Spleen (tissue), 11 donors: ENCODE measurements at regions not wholly inside any gene's neighbourhood (a gene's known extent, or its start where the extent isn't known, plus 50 kb on each side); places are given as distances from the start of the nearest gene placed in this dataset.

Experiments used
- DNase-seq: peaks from one replicate; pipeline ENCODE4 v3.0.0-alpha.2; 2020
- H3K27ac ChIP-seq, 8 donors: fragments of 200-600 bp; sonication (generic) in 7 of 8; 1 replicate in 4 of 8; 2 replicates in 4 of 8; pipeline versions ENCODE4 v1.5.0 to v1.8.0; 2016 to 2021; ENCODE audit warnings: inconsistent platforms in 4 of 8, mild to moderate bottlenecking in 4 of 8, moderate library complexity in 1 of 8
- H3K27me3 ChIP-seq, 7 donors: fragments of 200-600 bp; sonication (generic) in 6 of 7; replicated peaks in 1 of 7; 1 replicate in 4 of 7; 2 replicates in 3 of 7; pipeline versions ENCODE4 v1.5.0 to v1.8.0; 2016 to 2021; ENCODE audit warnings: inconsistent platforms in 3 of 7, mild to moderate bottlenecking in 1 of 7
- H3K36me3 ChIP-seq, 6 donors: fragments of 200-600 bp; sonication (generic) in 5 of 6; 1 replicate in 4 of 6; 2 replicates in 2 of 6; pipeline versions ENCODE4 v1.5.0 to v1.8.0; 2016 to 2021; ENCODE audit warnings: inconsistent platforms in 2 of 6
- H3K4me1 ChIP-seq, 6 donors: fragments of 200-600 bp; sonication (generic) in 5 of 6; 1 replicate in 3 of 6; 2 replicates in 3 of 6; pipeline versions ENCODE4 v1.5.0 to v1.8.0; 2016 to 2021; ENCODE audit warnings: inconsistent platforms in 3 of 6
- H3K4me3 ChIP-seq, 8 donors: fragments of 200-600 bp; sonication (generic) in 7 of 8; 1 replicate in 4 of 8; 2 replicates in 4 of 8; pipeline versions ENCODE4 v1.5.0 to v1.8.0; 2016 to 2021; ENCODE audit warnings: inconsistent platforms in 4 of 8, mild to moderate bottlenecking in 4 of 8, moderate library complexity in 2 of 8
- H3K9me3 ChIP-seq, 8 donors: fragments of 200-600 bp; sonication (generic) in 7 of 8; 1 replicate in 4 of 8; 2 replicates in 4 of 8; pipeline versions ENCODE4 v1.5.0 to v1.8.0; 2016 to 2021; ENCODE audit warnings: inconsistent platforms in 4 of 8
- POLR2A ChIP-seq, 3 donors: fragments of 450-650 bp; IDR thresholded peaks; one replicate each; pipeline ENCODE4 v1.5.1; 2017; ENCODE audit warnings: antibody characterized with exemption in 3 of 3, mild to moderate bottlenecking in 1 of 3
- POLR2AphosphoS5 ChIP-seq, 3 donors: sonication (generic); formaldehyde crosslinking; IDR thresholded peaks; one replicate each; pipeline ENCODE4 v1.5.1; 2017; ENCODE audit warnings: antibody characterized with exemption in 3 of 3
- WGBS, 5 donors: extraction: QIAGEN DNeasy Blood & Tissue Kit in 3 of 5; methylation state at CpG; one replicate each; pipeline versions ENCODE4 v1.1.5 to v1.1.7; 2013 to 2018; 5-methylcytosine and 5-hydroxymethylcytosine counted together
- intact Hi-C: fragments of 100-400 bp; cut with DNase I; formaldehyde crosslinking; loops from one replicate; pipeline ENCODE4 v1.15.0; 2023; ENCODE audit warnings: low total_unique reads
- TF ChIP-seq, protein P1 (sequence below), 11 experiments: fragments of 200-600 bp in 7 of 11; fragments of 450-650 bp in 4 of 11; sonication (generic) in 4 of 11; IDR thresholded peaks in 8 of 11; conservative IDR thresholded peaks in 3 of 11; 1 replicate in 7 of 11; 2 replicates in 4 of 11; pipeline versions ENCODE4 v1.4.0 to v1.8.0; 2016 to 2021; ENCODE audit warnings: antibody characterized with exemption in 11 of 11, inconsistent platforms in 4 of 11, mild to moderate bottlenecking in 1 of 11
- donor health status: healthy with polysubstance abuse.
- donor health status: DM: no; HTN: no; CAD: no; lungs with moderate emphysema.
- donor health status: DM: no; HTN: no; CAD: no.
- donor health status: Bipolar disorder and iron deficiency.
- donor health status: healthy.
- donor health status: DM: no; HTN: no; CAD: no.
- donor health status: DM: yes; HTN: yes; CAD: no.

DNA sequence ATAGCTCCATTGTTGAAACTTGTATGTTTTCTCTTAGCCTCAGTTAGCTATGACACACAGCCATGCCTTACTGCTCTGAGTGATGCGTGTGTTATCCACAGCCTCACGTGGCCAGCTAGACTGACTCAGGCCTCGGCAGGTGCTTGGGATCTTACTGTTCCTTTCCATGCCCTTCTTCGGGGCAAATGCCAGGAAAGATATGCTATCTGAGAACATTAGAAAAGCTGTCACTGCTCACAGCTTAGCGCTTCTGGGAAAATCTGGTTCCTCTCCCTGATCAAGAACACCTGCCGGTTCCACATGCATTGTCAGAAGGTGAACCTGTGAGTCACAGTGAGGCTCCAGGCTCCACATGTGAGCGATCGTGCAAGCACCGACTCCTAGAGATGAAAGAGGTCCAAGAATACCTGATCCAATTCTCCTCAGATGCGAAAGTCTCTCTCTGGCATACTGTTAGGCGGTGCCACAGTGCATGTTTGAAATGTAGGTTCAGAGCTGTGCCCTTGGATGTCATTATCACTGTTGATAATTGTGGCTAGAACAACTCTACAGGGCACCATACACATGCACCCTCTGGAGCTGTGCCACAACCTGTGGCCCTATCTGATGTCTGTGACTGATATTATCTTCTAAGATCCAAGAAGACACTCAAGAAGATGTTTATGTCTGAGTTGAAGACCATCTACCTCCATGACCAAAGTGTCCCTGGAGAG, 247.8 kb upstream of the IGFBP3 start:
- Histone ChIP-seq H3K36me3 (no peaks in the 10 kb centered on the region), H3K4me1 (peaks cover 0 to 6% (median 0%) of the 10 kb centered on the region in 6 donors), H3K27ac (no peak overlapping the region), H3K27me3 (no peaks in the 10 kb centered on the region), H3K9me3 (no peaks in the 10 kb centered on the region), H3K4me3 (no peak overlapping the region)
- TF ChIP-seq POLR2AphosphoS5 (IDR thresholded peaks at IDR 0.05) (no peak), POLR2A (IDR thresholded peaks at IDR 0.05) (no peak)
- TF ChIP-seq, protein P1, sequence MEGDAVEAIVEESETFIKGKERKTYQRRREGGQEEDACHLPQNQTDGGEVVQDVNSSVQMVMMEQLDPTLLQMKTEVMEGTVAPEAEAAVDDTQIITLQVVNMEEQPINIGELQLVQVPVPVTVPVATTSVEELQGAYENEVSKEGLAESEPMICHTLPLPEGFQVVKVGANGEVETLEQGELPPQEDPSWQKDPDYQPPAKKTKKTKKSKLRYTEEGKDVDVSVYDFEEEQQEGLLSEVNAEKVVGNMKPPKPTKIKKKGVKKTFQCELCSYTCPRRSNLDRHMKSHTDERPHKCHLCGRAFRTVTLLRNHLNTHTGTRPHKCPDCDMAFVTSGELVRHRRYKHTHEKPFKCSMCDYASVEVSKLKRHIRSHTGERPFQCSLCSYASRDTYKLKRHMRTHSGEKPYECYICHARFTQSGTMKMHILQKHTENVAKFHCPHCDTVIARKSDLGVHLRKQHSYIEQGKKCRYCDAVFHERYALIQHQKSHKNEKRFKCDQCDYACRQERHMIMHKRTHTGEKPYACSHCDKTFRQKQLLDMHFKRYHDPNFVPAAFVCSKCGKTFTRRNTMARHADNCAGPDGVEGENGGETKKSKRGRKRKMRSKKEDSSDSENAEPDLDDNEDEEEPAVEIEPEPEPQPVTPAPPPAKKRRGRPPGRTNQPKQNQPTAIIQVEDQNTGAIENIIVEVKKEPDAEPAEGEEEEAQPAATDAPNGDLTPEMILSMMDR (IDR thresholded peaks at IDR 0.05 in 8 of 11, conservative IDR thresholded peaks at IDR 0.05 in 3 of 11): no peak
- no peak for DNase-seq
- 85 to 92% (median 88%) methylated on average over 11 of the region's 11 CpGs for WGBS, 5 donors
- intact Hi-C loops: no loop called here

DNA sequence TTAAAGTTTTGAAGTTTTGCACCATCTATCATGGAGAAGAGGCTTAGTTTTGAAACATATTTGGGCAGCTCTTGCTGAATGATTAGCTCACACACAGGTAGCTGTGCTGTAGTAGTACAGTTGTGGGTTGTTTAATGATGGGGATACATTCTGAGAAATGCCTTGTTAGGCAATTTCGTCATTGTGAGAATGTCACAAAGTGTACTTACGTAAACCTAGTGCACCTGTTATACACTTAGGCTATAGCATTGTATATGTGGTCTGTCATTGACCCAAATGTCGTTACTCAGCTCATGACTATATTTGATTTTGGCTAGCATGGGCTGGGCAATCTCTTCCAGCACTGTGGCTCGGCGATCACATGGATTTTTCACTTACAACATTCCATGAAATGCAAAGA, 247.2 kb upstream of the IGFBP3 start:
- no peaks in the 10 kb centered on the region for H3K9me3 ChIP-seq
- WGBS, 5 donors: 76 to 89% (median 84%) methylated on average over 5 of the region's 5 CpGs

DNA sequence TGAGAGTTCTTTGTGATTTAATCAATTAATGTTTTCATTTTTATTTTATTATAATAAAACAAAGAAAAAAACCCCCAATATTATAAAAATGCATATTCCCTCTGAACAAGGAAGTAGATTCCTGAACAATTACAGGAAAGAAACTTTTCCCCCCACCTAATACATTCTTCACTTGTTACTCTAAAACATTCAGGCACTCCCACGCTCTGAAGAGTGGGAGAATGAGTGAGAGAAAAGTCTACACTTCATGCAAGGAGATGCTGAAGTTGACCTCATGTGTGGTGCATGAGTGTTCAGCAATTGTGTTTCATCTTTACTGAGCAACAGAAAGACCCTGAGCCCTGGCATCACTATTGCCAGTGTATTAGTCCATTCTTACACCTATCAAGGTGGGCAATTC, 244.2 kb upstream of the IGFBP3 start:
- no peak for TF ChIP-seq POLR2A (IDR thresholded peaks at IDR 0.05)
- TF ChIP-seq, protein P1 (IDR thresholded peaks at IDR 0.05 in 8 of 11, conservative IDR thresholded peaks at IDR 0.05 in 3 of 11): no peak
- no peak for TF ChIP-seq POLR2AphosphoS5 (IDR thresholded peaks at IDR 0.05)
- 33 to 79% (median 61%) methylated on average over 1 of the region's 1 CpG for WGBS, 5 donors
- Histone ChIP-seq H3K36me3 (no peaks in the 10 kb centered on the region), H3K27ac (no peak overlapping the region), H3K9me3 (no peaks in the 10 kb centered on the region), H3K4me3 (no peak overlapping the region), H3K27me3 (no peaks in the 10 kb centered on the region), H3K4me1 (no peaks in the 10 kb centered on the region)
- intact Hi-C loops: no loop called here
- no peak for DNase-seq

More for the DNA sequence above, 247.2 kb upstream of the IGFBP3 start:
- no peak overlapping the region for H3K27ac ChIP-seq
- no peaks in the 10 kb centered on the region for H3K27me3 ChIP-seq
- DNase-seq: no peak
- peaks cover 0 to under 1% (median 0%) of the 10 kb centered on the region in 6 donors for H3K4me1 ChIP-seq
- intact Hi-C loops: no loop called here
- no peaks in the 10 kb centered on the region for H3K36me3 ChIP-seq
- H3K4me3 ChIP-seq: no peak overlapping the region
- TF ChIP-seq POLR2A (IDR thresholded peaks at IDR 0.05) (no peak), POLR2AphosphoS5 (IDR thresholded peaks at IDR 0.05) (no peak)
- TF ChIP-seq, protein P1 (IDR thresholded peaks at IDR 0.05 in 8 of 11, conservative IDR thresholded peaks at IDR 0.05 in 3 of 11): no peak

DNA sequence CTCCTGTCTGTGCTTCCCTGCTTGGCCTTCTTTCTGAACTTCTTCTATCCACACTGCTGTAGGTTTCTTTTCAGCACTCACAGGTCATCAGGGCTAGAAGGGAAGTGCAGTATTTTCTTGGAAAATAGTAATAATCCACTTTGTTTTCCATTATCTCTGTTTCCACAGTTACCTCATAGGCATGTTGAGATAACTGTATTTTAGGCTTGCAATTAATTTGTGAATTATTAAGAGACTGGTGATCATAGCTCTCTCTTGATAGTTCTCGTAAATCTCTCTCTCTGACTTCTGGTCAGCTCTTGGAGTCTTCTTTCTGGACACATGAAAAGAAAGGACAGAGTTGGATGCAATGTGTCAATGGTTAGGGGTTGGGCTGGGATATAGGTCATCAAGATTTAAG, 243.6 kb upstream of the IGFBP3 start:
- Histone ChIP-seq H3K9me3 (no peaks in the 10 kb centered on the region), H3K27ac (no peak overlapping the region), H3K27me3 (no peaks in the 10 kb centered on the region), H3K36me3 (no peaks in the 10 kb centered on the region), H3K4me3 (no peak overlapping the region), H3K4me1 (no peaks in the 10 kb centered on the region)
- whole genome bisulfite sequencing, 5 donors: 32 to 80% (median 66%) methylated on average over 1 of the region's 1 CpG
- no peak for DNase-seq
- intact Hi-C loops: no loop called here
- TF ChIP-seq, protein P1 (IDR thresholded peaks at IDR 0.05 in 8 of 11, conservative IDR thresholded peaks at IDR 0.05 in 3 of 11): no peak
- TF ChIP-seq POLR2A (IDR thresholded peaks at IDR 0.05) (no peak), POLR2AphosphoS5 (IDR thresholded peaks at IDR 0.05) (no peak)
